ENCODE measurements at regions not wholly inside any gene's neighbourhood (a gene's known extent, or its start where the extent isn't known, plus 50 kb on each side); places are given as distances from the start of the nearest gene placed in this dataset.
A peak's percentile ranks its signal among the peaks of the same experiment; 100 is the strongest.

DNA sequence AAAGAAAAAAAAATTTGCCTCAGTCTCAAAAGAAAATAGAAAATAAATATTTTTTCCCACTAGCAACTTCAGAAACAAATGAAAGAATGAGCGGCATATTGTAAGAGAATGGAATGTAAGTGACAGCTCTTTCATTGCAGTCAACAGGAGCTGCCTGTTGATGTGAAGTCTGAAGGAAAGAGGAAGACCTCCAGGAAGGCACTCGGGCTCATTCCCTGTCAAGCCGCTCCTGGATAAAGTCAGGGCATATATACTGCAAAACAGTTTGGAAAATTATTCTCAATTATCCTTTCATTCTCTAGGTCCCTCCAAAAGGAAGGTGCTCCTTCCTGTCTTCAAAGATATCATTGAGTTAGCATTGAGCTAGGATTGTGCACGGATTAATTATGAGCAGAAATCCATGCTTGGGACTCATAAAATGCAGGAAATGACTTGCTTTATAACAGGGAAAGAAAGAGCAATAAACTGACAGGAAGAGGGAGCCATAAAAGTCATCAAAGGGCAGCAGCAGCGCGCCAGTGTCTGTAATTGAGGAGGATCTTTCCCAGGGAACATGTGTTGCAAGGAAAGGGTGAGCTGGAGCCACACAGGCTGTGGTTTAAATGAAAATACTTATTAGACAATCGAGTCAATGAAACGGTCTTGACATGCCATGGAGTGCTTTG is 218.2 kb downstream of the C6orf118 start:
- Histone ChIP-seq H3K9me2 (replicated peaks; ENCODE audit: insufficient read depth) (no peaks in the 10 kb centered on the region), H3K36me3 (replicated peaks; ENCODE audit: insufficient read depth, low read depth) (no peaks in the 10 kb centered on the region), H2AFZ (no peak overlapping the region), H3K4me2 (peak overlapping the region; percentile 38), H4K20me1 (ENCODE audit: insufficient read depth, poor library complexity, severe bottlenecking) (no peaks in the 10 kb centered on the region), H3K27ac (no peak overlapping the region), H3K79me2 (no peaks in the 10 kb centered on the region), H3K4me1 (ENCODE audit: insufficient read depth) (no peaks in the 10 kb centered on the region), H3K4me3 (no peak overlapping the region), H3K27me3 (no peaks in the 10 kb centered on the region), H3K9me3 (ENCODE audit: low read depth) (no peaks in the 10 kb centered on the region)
- no peak for DNase-seq (ENCODE audit: low spot score)
- no peak for TF ChIP-seq EZH2phosphoT487 (IDR thresholded peaks at IDR 0.05; ENCODE audit: low read depth, severe bottlenecking, unreplicated experiment)
- TF ChIP-seq EZH2 (IDR thresholded peaks at IDR 0.05; ENCODE audit: borderline replicate concordance): no peak
- TF ChIP-seq, protein P1, sequence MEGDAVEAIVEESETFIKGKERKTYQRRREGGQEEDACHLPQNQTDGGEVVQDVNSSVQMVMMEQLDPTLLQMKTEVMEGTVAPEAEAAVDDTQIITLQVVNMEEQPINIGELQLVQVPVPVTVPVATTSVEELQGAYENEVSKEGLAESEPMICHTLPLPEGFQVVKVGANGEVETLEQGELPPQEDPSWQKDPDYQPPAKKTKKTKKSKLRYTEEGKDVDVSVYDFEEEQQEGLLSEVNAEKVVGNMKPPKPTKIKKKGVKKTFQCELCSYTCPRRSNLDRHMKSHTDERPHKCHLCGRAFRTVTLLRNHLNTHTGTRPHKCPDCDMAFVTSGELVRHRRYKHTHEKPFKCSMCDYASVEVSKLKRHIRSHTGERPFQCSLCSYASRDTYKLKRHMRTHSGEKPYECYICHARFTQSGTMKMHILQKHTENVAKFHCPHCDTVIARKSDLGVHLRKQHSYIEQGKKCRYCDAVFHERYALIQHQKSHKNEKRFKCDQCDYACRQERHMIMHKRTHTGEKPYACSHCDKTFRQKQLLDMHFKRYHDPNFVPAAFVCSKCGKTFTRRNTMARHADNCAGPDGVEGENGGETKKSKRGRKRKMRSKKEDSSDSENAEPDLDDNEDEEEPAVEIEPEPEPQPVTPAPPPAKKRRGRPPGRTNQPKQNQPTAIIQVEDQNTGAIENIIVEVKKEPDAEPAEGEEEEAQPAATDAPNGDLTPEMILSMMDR (IDR thresholded peaks at IDR 0.05; ENCODE audit: poor library complexity): no peak
- WGBS (ENCODE audit: low lambda C conversion rate, missing lambda C conversion rate): 52% methylated on average over 8 of the region's 8 CpGs

DNA sequence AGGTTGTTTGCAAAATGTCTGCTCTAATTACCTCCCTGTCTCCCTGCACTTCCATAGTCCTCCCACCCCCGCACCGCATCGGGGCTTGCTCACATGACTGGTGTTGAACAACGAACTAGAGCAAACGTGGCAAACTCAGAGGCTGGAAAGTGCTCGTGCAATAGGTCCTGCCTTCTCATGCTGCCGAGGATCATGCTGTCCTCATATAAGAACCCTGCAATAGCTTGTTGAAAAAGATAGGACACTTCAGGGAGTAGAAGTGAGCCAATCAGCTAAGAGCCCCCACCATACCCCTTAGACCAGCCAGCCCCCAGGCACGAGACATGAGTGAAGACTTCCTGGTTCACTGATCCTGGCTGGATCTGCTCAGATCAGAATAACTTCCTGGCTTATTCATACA is 219.2 kb downstream of the C6orf118 start:
- H3K9me2 ChIP-seq (replicated peaks; ENCODE audit: insufficient read depth): no peaks in the 10 kb centered on the region
- H3K4me3 ChIP-seq: no peak overlapping the region
- H3K9me3 ChIP-seq (ENCODE audit: low read depth): no peaks in the 10 kb centered on the region
- H3K27me3 ChIP-seq: no peaks in the 10 kb centered on the region
- WGBS (ENCODE audit: low lambda C conversion rate, missing lambda C conversion rate): 72% methylated on average over 8 of the region's 8 CpGs
- no peak for DNase-seq (ENCODE audit: low spot score)
- H3K27ac ChIP-seq: no peak overlapping the region
- no peaks in the 10 kb centered on the region for H3K36me3 ChIP-seq (replicated peaks; ENCODE audit: insufficient read depth, low read depth)
- H3K4me2 ChIP-seq: no peak overlapping the region
- no peak overlapping the region for H2AFZ ChIP-seq
- no peaks in the 10 kb centered on the region for H3K79me2 ChIP-seq
- TF ChIP-seq, protein P1 (IDR thresholded peaks at IDR 0.05; ENCODE audit: poor library complexity): no peak
- TF ChIP-seq EZH2 (IDR thresholded peaks at IDR 0.05; ENCODE audit: borderline replicate concordance): no peak
- no peak for TF ChIP-seq EZH2phosphoT487 (IDR thresholded peaks at IDR 0.05; ENCODE audit: low read depth, severe bottlenecking, unreplicated experiment)
- no peaks in the 10 kb centered on the region for H3K4me1 ChIP-seq (ENCODE audit: insufficient read depth)
- H4K20me1 ChIP-seq (ENCODE audit: insufficient read depth, poor library complexity, severe bottlenecking): no peaks in the 10 kb centered on the region

DNA sequence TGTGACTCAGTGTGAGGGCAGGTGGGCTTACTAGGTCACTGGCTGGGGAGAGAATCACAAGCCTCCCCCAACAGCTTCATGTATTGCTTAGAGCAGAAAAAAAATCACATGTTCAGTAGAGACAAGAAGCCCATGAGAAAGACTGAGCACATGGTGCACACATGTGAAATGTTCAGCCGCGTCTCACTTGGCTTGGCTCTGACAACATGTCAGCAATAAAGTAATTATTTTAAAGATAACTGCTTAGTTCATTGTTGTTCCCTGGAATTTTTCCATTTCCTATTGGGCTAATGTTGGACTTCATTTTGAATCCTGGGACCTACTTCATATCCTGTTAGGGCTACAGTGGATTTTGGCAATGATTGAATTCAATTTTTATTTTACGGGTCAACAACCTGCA is 222.6 kb downstream of the C6orf118 start:
- H3K36me3 ChIP-seq (replicated peaks; ENCODE audit: insufficient read depth, low read depth): no peaks in the 10 kb centered on the region
- H3K4me3 ChIP-seq: no peak overlapping the region
- no peaks in the 10 kb centered on the region for H3K4me1 ChIP-seq (ENCODE audit: insufficient read depth)
- no peak for DNase-seq (ENCODE audit: low spot score)
- no peak overlapping the region for H3K27ac ChIP-seq
- TF ChIP-seq EZH2 (IDR thresholded peaks at IDR 0.05; ENCODE audit: borderline replicate concordance) (no peak), EZH2phosphoT487 (IDR thresholded peaks at IDR 0.05; ENCODE audit: low read depth, severe bottlenecking, unreplicated experiment) (no peak)
- TF ChIP-seq, protein P1 (IDR thresholded peaks at IDR 0.05; ENCODE audit: poor library complexity): no peak
- H3K27me3 ChIP-seq: no peaks in the 10 kb centered on the region
- H2AFZ ChIP-seq: no peak overlapping the region
- H3K9me3 ChIP-seq (ENCODE audit: low read depth): no peaks in the 10 kb centered on the region
- no peak overlapping the region for H3K4me2 ChIP-seq
- WGBS (ENCODE audit: low lambda C conversion rate, missing lambda C conversion rate): 86% methylated on average over 3 of the region's 3 CpGs
- H3K79me2 ChIP-seq: no peaks in the 10 kb centered on the region
- no peaks in the 10 kb centered on the region for H3K9me2 ChIP-seq (replicated peaks; ENCODE audit: insufficient read depth)
- H4K20me1 ChIP-seq (ENCODE audit: insufficient read depth, poor library complexity, severe bottlenecking): no peaks in the 10 kb centered on the region
